Osteoblast (primary cell): ENCODE measurements at regions not wholly inside any gene's neighbourhood (a gene's known extent, or its start where the extent isn't known, plus 50 kb on each side); places are given as distances from the start of the nearest gene placed in this dataset.

Experiments
- DNase-seq: peaks from one replicate; pipeline ENCODE4 v3.0.0; 2011; ENCODE audit warnings: low spot score, mixed read lengths; ENCODE audit not compliant: insufficient read length; ENCODE audit errors: missing footprints
- H2AFZ ChIP-seq: 2 replicates; pipeline ENCODE4 v1.6.0; 2011; ENCODE audit warnings: mild to moderate bottlenecking, low read length
- H3K27ac ChIP-seq: 2 replicates; pipeline ENCODE4 v1.5.1; 2011; ENCODE audit warnings: mild to moderate bottlenecking, low read depth, low read length, moderate library complexity
- H3K27me3 ChIP-seq: 2 replicates; pipeline ENCODE4 v1.6.0; 2012; ENCODE audit warnings: mild to moderate bottlenecking, control low read depth, inconsistent platforms, low read length, moderate library complexity; ENCODE audit not compliant: insufficient read depth
- H3K36me3 ChIP-seq: 2 replicates; pipeline ENCODE4 v1.5.1; 2011; ENCODE audit warnings: mild to moderate bottlenecking, low read length, control low read depth, moderate library complexity; ENCODE audit not compliant: insufficient read depth
- H3K4me1 ChIP-seq: 2 replicates; pipeline ENCODE4 v1.5.1; 2011; ENCODE audit warnings: mild to moderate bottlenecking, low read length, control low read depth, moderate library complexity; ENCODE audit not compliant: insufficient read depth
- H3K4me2 ChIP-seq: 2 replicates; pipeline ENCODE4 v1.6.0; 2011; ENCODE audit warnings: mild to moderate bottlenecking, low read length; ENCODE audit not compliant: insufficient read depth
- H3K4me3 ChIP-seq: fragments of 200-600 bp; sonication (generic); 3 replicates; pipeline ENCODE4 v1.5.1; 2012; ENCODE audit warnings: mild to moderate bottlenecking, low read length, inconsistent platforms; ENCODE audit not compliant: insufficient read depth
- H3K79me2 ChIP-seq: 2 replicates; pipeline ENCODE4 v1.6.0; 2012; ENCODE audit warnings: mild to moderate bottlenecking, low read length, control low read depth, inconsistent platforms; ENCODE audit not compliant: insufficient read depth
- H3K9me3 ChIP-seq: 2 replicates; pipeline ENCODE4 v1.5.1; 2011; ENCODE audit warnings: low read depth, low read length, control low read depth
- H4K20me1 ChIP-seq: 2 replicates; pipeline ENCODE4 v1.6.0; 2012; ENCODE audit warnings: mild to moderate bottlenecking, low read length, control low read depth; ENCODE audit not compliant: insufficient read depth
- CTCF ChIP-seq: IDR thresholded peaks from 2 replicates; pipeline ENCODE4 v1.5.1; 2011; ENCODE audit warnings: mild to moderate bottlenecking, low read depth, low read length, moderate library complexity; ENCODE audit errors: extremely low read depth

GRCh38 chr9:79312686-79313421 lies 258.9 kb upstream of the TLE4 start:
- no peak overlapping the region for H2AFZ ChIP-seq
- no peaks in the 10 kb centered on the region for H4K20me1 ChIP-seq
- no peaks in the 10 kb centered on the region for H3K9me3 ChIP-seq
- no peak for DNase-seq
- TF ChIP-seq CTCF = no peak
- no peaks in the 10 kb centered on the region for H3K36me3 ChIP-seq
- no peaks in the 10 kb centered on the region for H3K27me3 ChIP-seq
- no peak overlapping the region for H3K4me2 ChIP-seq
- no peak overlapping the region for H3K27ac ChIP-seq
- H3K4me3 ChIP-seq = no peak overlapping the region
- no peaks in the 10 kb centered on the region for H3K79me2 ChIP-seq
- no peaks in the 10 kb centered on the region for H3K4me1 ChIP-seq

DNA sequence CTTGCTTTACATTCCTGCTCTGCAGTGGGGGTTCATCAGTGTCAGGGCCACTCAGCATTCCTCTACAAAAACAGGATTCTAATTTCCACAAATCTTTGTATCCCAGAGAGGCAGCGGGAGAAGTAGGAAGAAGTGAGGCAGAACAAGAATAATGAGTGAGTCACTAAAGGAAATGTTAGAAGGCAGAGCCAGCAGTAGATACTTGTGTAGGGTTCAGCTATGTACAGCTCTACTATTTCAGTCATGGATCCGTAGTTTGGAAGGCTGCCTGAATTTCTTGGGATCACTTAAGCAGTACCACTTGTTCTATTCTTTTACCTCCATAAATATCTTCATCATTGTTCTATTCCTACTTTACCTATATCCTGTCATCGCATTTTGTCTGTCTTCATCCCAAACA lies 246.3 kb upstream of the TLE4 start:
- DNase-seq = no peak
- H3K27me3 ChIP-seq = no peaks in the 10 kb centered on the region
- no peaks in the 10 kb centered on the region for H3K4me1 ChIP-seq
- H4K20me1 ChIP-seq = no peaks in the 10 kb centered on the region
- no peaks in the 10 kb centered on the region for H3K36me3 ChIP-seq
- H3K9me3 ChIP-seq = no peaks in the 10 kb centered on the region
- no peak overlapping the region for H3K27ac ChIP-seq
- no peaks in the 10 kb centered on the region for H3K79me2 ChIP-seq
- no peak for TF ChIP-seq CTCF
- no peak overlapping the region for H3K4me2 ChIP-seq
- H3K4me3 ChIP-seq = no peak overlapping the region
- no peak overlapping the region for H2AFZ ChIP-seq

DNA sequence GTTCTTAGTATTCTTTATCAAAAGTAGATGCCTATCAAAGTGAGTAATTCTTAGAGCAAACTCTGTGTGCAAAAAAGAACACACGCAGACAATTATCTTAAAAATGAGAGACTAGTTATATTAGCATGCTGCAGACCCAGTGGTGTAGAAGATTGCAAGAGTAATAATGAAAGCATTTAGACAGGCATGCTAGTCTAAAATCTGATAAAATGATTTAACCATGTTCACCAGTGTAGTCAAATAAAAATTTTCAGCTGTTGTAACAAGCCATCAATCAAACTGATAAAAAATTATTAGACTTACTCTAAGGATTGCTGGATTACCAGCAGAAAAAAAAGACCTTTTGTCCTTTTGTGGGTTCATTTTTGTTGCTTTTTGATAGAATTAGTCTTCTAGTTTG lies 241.9 kb upstream of the TLE4 start:
- DNase-seq = no peak
- H3K4me1 ChIP-seq = no peaks in the 10 kb centered on the region
- H4K20me1 ChIP-seq = no peaks in the 10 kb centered on the region
- H3K27me3 ChIP-seq = no peaks in the 10 kb centered on the region
- no peak overlapping the region for H3K4me2 ChIP-seq
- no peak overlapping the region for H3K27ac ChIP-seq
- no peaks in the 10 kb centered on the region for H3K79me2 ChIP-seq
- H3K4me3 ChIP-seq = no peak overlapping the region
- no peaks in the 10 kb centered on the region for H3K36me3 ChIP-seq
- no peak for TF ChIP-seq CTCF
- no peak overlapping the region for H2AFZ ChIP-seq
- H3K9me3 ChIP-seq = no peaks in the 10 kb centered on the region

DNA sequence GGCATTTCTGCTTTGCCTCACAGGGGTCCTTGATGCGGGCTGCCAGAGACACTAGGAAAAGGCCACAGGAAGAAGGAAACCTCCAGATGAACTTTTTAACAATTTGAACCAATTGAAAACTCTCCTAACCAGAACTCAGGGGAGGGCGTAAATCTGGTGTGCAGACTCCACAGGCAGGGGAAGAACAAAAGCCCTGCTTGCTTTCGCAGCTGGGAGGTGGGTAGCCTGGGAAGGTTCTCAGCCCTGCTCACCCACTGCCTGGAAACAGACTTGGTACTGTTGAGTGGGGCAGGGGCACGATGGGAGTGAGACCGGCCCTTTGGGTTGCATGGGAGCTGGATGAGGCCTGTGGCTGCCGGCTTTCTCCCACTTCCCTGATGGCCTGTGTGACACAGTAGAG lies 237.8 kb upstream of the TLE4 start:
- H3K9me3 ChIP-seq = no peaks in the 10 kb centered on the region
- DNase-seq = no peak
- no peak for TF ChIP-seq CTCF
- H3K4me2 ChIP-seq = no peak overlapping the region
- no peaks in the 10 kb centered on the region for H3K27me3 ChIP-seq
- H3K27ac ChIP-seq = no peak overlapping the region
- no peaks in the 10 kb centered on the region for H3K4me1 ChIP-seq
- no peak overlapping the region for H2AFZ ChIP-seq
- no peaks in the 10 kb centered on the region for H3K79me2 ChIP-seq
- H3K36me3 ChIP-seq = no peaks in the 10 kb centered on the region
- no peak overlapping the region for H3K4me3 ChIP-seq
- no peaks in the 10 kb centered on the region for H4K20me1 ChIP-seq
